NCI-H226 (cell line): ENCODE measurements at regions not wholly inside any gene's neighbourhood (a gene's known extent, or its start where the extent isn't known, plus 50 kb on each side); places are given as distances from the start of the nearest gene placed in this dataset.
"Not testable (repeated sequence)": the region's sequence is repeated elsewhere in the genome, so short reads cannot be mapped to it uniquely, and the experiment has no call there.

ENCODE experiments used
- DNase-seq: peaks from one replicate; pipeline ENCODE4 v3.0.0-alpha.2; 2015

DNA sequence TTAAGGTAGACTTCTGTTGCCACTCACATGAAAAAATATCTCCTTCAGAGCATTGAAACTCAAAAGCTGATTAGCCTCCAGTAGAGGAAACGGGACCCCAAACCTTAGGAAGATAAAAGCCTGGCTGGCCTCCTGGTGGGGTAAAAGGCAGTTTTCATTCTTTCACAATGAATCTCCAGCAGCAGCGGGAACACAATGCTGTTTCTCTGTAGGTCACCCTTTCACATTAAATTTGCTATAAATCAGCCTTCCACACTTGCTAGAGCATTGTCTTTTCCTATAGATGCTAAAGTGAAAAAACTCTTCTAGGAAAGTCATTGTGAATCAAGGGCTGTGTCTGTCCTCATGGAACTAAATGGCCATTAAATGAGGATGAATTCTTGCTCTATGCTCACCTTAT is 207.3 kb upstream of the MAGEB2 start:
- no peak for DNase-seq

DNA sequence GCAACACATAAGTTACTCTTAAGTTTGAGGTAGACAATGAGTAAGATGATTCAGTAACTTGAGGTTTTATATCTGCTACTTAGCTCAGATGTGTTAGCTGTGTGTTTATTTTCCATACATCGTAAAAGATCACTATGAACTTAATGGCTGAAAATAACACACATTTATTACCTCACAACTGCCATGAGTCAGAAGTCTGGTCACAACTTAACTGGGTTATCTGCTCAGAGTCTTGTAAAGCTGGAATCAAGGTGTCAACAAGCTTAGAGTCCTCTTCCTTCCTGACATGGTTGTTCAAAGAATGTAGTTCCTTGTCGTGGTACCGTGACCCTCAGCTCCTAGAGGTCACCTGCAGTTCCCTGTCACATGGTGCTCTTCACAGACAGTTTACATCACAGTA is 204.9 kb upstream of the MAGEB2 start:
- no peak for DNase-seq

DNA sequence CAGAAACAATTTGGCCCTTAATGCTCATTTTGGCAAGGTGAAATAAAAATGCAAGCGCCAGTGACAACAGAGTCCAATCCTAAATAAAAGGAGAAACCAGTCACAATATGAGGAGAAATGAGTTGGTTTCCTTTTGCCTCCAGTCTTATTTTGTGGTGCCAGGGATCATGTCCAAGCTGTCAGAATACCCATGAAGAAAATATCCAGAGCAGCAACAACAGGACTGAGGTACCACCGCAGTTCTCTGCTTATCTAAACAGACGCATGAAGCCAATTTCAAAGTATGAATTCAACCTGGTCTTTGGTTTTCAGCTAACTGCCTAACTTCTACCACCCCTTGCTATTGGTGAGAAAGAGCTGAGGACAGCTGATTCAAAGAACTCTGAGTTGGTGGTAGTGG is 199.9 kb upstream of the MAGEB2 start:
- no peak for DNase-seq

DNA sequence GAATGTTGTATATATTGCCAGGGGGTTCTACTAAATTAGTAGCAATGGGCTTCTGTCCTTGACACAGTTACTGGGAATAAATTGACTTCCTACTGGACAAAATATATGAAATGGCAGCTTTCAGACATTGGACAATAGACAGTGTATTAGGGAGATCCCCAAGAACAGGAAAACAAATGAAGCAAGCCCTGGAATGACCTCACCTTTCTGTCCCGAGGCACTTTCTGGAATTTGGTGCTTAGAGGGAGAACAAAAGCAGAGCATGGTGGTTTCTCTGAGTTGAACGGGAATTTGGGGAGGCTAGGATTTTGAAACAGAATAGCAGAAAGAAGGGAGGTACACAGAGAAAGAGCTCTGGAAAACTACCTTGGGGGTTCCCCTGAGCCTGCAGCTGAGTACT is 187.7 kb upstream of the MAGEB2 start:
- DNase-seq: peak; percentile 24

DNA sequence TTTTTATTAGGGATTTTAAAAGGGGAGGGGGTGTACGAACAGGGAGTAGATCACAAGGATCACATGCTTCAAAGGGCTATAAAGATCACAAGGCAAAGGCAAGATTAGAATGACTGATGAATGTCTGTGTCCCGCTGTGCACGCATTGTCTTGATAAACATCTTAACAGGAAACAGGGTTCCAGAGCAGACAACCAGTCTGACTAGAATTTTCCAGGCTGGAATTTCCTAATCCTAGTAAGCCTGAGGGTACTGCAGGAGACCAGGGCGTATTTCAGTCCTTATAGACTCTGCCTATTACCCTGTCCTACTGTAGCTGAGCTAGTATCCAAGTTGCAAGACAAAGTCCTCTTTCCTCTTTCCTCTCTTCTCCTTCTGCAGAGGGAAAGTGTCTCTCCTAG is 179.0 kb upstream of the MAGEB2 start:
- not testable (repeated sequence) for DNase-seq

DNA sequence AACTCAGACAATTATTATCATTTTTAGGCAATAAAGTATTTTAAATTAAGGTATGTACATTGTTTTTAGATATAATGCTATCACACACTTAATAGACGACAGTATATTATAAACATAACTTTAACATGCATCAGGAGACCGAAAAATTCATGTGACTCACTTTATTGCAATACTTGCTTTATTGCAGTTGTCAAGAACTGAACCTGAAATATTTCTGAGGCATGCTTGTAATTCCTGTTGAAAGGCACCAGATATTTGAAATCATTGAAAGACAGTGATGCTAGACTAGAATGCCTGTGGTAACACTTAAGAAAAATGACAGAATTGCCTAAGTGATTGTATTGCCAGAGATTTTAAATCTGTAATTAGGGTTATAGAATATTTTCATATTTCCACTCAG is 175.6 kb upstream of the MAGEB2 start:
- peak; percentile 54 for DNase-seq

DNA sequence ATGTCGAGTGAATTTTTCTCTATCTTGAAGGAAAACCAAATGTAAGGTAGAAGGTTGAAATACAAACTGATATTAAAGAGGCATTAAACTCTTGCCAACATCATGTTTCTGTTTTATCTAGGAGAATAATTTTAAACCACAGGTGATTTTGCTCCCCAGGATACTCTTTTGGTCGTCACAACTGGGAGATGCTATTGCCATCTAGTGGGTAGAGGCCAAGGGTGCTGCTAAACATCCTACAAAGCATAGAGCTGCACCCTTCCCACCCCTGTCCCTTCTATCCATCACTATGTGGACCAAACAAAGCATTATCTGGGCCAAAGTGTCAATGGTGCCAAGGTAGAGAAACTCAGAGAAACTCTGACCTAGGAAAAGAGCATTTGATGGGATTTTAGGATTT is 154.6 kb upstream of the MAGEB2 start:
- DNase-seq: peak; percentile 29

DNA sequence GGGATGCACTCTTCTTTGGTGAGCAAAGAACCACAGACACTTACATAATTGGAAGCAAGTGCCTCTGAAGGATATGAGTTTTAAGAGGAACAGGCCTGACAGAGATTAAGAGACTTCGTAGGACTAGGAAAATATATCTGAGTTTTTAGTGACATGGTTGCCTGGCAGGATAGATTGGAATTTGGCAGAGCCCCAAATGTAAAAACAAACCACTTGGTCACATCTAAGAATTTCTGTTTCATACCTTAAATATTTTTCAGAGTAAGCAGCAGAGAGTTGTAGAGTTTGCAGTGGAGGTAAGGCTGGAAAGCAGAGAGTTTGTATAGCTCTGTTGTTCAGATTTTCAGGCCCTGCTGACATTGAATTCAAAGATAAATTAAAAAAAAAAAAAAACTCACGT is 150.1 kb upstream of the MAGEB2 start:
- DNase-seq: peak; percentile 57

DNA sequence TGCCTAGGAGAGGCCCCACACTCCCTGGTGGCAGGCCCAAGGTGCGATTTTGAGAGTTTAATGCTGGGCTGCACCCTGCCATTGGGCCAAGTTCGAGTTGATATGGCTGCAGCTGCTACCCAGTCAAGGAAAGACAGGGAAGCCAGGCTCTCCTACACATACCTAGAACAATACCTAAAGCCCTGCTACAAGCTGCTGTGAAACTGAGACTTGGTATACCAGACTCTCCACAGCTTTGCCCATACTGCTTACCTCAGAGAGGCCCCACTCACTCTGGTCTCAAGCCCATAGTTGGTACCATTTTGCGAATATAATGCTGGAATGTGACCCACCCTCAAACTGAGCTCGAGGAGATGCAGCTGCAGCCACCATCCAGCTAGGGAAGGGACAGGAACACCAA is 147.7 kb upstream of the MAGEB2 start:
- no peak for DNase-seq

DNA sequence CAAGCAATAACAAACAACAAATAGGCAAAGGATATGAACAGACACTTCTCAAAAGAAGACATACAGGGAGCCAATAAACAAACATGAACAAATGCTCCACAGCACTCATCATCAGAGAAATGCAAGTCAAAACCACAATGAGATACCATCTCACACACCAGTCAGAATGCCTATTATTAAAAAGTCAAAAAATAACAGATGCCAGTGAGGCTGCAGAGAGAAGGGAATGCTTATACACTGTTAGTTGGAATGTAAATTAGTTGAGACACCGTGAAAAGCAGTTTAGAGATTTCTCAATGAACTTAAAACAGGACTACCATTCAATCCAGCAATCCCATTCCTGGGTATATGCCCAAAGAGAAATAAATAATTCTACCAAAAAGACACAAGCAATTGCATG is 129.8 kb upstream of the MAGEB2 start:
- DNase-seq: no peak

DNA sequence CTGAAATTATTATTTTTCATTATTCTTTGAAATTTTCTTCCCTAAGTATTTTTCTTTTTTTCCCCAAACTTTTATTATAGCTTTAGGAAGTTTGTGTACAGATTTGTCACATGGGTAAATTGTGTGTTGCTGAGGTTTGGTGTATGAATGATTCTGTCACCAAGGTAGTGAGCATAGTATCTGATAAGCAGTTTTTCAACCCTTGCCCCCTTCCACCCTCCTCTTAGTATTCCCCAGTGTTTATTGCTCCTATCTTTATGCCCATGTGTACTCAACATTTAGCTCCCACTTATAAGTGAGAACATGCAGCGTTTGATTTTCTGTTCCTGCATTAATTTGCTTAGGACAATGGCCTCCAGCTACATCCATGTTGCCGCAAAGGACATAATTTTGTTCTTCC is 103.9 kb upstream of the MAGEB2 start:
- no peak for DNase-seq

DNA sequence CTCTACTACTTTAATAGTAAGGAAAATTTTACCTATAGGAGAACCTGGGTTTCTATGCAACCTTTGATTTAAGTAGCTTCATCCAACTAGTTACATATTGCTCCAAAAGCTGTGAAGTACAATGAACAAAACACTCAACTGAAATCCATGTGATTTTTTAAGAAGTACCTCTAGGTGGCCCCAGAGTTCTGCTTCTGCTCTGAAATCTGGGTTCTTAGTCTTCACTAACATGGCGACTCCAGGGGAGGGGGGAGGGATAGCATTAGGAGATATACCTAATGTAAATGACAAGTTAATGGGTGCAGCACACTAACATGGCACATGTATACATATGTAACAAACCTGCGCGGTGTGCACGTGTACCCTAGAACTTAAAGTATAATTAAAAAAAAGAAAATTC is 73.4 kb upstream of the MAGEB2 start:
- DNase-seq: peak; percentile 20

DNA sequence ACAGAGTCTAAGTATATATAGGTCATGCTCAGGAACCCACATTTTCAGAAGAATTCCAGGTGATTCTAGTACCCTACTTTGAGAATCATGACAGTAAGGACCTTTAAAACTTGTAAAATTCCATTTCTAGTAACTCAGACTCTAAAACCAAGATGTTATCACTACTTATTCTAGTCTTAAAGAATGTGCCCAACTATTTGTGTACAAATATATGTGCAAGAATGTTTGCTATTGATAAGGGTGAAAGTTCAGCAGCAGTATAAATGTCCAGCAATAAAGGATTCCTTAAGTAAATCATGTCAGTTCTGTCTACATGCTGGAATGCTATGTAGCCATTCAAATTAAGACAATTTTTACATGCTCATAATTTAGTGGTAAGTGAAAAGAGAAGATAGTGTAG is 71.1 kb upstream of the MAGEB2 start:
- no peak for DNase-seq

DNA sequence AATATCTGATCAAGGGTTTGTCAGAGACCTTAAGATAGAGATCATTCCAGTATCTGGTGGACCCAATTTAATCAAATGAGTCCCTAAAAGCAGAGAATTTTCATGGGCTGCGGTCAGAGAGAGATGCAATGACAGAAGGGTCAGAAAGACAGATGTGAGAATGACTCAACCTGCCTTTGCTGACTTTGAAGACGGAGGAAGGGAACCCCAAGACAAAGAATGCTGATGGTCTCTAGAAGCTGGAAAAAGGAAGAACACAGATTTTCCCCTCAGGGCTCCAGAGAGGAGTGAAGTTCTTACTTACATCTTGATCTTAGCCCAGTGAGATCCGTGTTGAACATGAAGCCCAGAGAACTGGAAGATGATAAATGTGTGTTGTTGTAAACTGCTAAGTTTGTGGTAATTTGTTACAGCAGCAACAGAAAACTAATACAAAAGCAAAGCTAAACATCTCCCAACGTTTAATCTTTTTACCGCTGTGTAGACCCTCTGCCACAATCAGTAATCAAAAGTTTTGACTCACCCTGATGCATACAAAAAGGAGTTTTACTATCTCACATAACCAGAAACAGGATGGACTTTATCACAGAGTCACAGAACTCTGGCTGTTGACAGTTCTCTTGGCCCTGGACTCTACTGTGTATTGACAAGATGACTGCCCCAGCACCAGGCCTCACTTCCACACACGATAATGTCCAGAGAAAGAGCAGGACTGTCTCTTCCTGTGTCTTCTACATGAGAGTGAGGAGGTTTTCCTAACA is 70.2 kb upstream of the MAGEB2 start:
- no peak for DNase-seq

DNA sequence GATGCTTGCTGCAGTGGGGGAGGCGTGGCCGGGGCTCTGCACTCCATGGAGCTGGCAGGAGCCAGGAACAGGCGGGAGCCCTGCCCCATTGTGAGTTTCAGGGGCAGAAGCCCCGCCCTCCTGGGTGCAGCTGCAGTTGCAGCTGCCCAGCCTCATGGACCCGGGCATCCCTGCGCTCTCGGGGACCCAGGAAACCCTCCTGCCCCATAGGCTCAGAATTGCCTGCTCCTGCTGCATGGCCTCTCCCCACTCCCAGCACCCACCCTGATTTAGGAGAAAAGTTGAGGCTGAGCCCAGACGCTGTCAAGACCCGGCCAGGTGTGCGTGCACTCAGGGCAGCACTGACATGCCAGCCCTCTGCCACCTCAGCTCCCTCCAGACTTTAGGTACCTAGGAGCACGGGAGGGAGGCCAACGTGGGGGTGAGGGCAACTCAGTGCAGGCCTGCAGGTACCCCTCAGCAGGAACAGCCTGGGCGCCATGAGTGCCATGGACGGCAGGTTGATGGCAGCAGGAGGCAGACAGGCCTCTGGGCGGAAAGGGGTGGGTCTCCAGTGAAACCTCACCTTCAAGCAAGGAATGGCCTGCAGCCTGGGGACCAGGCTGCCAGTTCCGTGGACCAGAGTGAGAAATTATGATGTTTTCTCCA is 67.2 kb upstream of the MAGEB2 start:
- no peak for DNase-seq

DNA sequence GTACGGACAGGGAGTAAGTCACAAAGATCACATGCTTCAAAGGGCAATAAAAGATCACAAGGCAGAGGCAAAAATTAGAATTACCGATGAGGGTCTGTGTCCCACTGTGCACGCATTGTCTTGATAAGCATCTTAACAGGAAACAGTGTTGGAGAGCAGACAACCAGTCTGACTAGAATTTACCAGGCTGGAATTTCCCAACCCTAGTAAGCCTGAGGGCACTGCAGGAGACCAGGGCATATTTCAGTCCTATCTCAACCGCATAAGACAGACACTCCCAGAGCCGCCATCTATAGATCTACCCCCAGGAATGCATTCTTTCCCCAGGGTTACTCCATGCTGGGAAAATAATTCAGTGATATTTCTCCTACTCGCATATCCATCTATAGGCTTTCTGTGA is 66.2 kb upstream of the MAGEB2 start:
- peak; percentile 8 for DNase-seq

DNA sequence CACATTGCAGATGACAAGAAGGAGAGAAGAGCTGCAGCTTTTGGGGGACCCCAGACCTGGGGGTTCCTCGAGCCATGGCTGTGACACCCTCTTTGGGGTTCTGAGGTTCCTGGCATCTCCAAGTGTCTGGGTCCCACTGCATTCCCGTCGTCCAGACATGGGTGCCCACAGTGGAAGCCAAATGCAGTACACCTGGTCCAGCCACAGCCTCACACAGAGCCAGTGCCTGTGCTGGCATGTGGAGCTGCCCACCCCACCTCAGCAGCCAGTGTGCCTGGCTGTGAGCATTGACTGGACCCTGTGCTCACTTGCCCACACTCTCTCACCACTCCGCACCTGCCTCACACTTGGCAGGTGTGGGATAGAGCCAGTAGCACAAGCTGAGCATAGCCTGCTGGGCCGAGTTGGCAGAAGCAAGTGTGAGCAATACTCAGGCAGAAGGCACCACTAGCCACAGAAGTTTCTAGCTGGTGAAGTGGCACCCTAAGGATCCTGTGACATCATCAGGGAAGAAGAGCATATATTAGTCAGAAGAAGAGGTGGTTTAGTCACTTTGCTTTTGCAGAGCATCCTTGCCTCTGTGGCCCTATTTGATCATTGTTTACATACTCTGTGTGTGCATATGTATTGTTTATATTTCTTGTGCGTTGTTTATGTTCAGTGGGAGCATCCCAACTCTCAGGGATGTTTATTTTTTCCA is 65.0 kb upstream of the MAGEB2 start:
- DNase-seq: no peak

DNA sequence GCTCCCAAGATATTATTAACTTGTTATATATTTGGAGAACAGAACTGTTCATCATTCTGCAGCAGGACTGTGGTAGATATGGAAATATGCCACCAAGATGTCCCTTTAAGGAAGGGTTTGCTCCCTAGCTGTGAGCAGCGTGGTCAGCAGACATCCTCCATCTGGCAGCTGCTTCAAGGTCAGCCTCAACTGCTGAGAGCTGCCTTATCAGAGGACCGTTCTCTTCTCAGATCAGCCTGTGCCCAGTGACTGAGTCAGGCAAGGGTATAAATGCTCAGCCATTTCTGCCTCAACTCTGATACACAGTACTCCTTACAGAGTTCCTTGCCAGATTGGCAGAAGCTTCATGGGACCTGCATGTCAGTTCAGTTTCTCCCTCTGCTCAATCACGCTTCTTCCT is 63.4 kb upstream of the MAGEB2 start:
- DNase-seq: no peak

DNA sequence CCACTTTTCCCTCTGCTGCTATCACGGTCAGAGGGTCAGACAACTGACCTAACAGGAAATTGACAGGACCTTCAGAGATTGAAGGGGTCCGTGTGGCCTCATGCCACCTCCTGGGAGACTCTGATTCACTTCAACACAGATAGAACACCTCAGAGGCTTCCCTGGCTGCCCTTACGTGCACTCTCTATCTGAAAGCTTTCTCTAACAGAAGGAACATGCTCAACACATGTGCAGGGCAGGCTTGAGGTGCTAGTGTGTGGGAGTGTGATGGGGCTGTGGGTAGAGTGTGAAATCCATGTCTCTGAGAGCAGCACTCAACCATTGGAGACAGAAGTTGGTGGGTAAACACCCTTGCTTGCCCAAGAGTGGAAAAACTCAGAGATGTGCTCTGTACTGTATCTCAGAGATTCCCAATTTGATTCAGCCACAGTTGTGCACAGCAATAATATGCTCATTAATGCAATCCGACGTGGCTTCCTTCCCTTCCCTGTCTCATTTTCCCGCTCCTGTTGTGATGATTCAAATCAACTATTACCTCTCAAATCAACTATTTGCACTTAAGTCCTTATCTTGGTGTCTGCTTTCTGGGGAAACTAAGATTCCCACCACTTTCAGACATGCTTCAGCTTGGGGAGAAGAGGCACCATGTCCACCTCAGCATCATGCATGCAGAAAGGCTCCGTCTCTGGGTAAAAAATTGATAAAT is 62.0 kb upstream of the MAGEB2 start:
- DNase-seq: peak; percentile 3

DNA sequence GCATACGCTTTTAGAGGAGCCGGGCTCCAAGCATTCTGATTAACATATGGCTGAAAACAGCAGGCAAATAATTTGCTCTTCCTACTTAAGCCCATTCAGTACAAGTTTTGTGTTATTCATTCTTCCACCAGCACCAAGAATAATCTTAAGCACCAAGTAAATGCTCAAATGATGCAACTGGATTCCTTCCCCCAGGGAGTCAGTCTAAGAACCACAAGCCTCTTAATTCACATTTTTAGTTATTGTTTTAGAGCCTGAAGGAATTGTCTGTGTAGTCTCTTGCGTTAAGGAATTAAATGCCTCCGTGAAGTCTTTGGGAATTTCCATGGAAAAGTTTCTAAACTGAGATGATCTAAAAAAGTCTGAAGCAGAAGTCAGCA is 61.5 kb upstream of the MAGEB2 start:
- peak; percentile 5 for DNase-seq

DNA sequence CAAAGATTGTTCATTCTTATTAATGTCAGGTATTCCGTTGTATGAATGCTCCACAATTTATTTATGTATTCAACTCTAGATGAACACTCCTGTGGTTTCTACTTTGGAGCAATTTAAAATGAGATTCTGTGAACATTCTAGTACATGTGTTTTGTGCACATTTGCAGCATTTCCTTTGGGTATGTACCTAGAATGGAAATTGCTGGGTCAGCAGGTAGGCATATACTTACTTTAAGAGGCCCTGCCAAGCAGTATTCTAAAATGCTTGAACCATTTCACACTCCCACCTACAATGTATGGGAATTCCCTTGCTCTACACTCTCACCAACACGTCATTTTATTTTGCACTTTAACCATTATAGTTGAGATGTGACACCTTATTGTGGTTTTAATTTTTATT is 59.4 kb upstream of the MAGEB2 start:
- no peak for DNase-seq

DNA sequence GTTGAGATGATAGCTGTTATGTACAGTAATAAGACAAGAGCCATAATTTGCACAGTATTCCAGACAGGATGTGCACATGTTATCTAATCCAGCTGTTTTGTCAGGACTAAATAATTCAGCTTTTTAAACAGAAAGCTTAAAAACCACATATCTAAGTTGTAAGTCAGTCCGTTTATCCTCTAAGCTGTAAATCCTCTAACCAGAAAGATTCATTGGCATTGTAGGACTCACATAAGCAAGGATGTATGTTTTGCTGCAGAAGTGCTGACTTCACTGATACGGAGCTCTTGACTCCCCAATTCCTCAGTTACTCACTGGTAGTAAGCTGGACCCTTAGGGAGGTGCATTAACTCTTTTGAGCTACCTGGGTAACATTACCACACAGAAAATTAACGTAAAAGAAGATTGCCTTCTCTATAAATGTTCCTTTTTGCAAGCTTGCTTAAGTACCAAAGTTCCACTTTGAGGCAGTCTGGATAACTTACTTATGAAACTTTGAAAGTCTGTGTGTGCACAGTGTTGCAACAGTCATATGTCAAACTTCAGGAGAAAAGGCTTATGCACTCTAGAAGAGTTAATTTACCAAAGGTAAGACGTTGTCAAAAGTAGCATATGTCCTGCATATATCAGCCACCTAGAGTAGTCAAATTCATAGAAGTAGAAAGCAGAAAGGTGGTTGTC is 58.3 kb upstream of the MAGEB2 start:
- DNase-seq: no peak

DNA sequence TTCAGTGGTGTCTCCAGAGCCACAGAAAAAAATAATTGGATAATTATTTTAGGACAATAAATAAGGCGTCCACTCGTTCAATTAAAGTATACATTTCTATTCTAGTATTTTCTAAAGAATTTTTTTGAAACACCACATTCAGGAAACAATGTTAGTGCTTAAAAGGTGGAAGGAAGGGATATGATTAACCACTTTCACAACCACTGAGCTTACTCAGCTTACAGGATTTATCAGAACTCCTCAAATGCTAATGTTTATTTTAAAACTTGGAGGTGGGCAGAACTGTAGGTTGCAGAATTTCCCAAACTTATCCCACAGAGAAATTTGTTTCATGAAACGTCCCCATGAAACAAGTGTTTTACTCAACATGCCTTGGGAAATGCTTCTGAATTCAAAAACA is 54.3 kb upstream of the MAGEB2 start:
- DNase-seq: no peak
